GM12892 (cell line): ENCODE measurements at regions not wholly inside any gene's neighbourhood (a gene's known extent, or its start where the extent isn't known, plus 50 kb on each side); places are given as distances from the start of the nearest gene placed in this dataset.

Experiments
- POLR2A ChIP-seq: IDR thresholded peaks from 2 replicates; pipeline ENCODE4 v1.6.1; 2011; ENCODE audit warnings: low read depth, low read length, control low read depth
- POLR2AphosphoS5 ChIP-seq: IDR thresholded peaks from 2 replicates; pipeline ENCODE4 v1.6.1; 2011; ENCODE audit warnings: low read depth, low read length, control low read depth
- TAF1 ChIP-seq: IDR thresholded peaks from 2 replicates; pipeline ENCODE4 v1.6.1; 2011; ENCODE audit warnings: low read depth, mild to moderate bottlenecking, control low read depth, low read length, borderline replicate concordance

DNA sequence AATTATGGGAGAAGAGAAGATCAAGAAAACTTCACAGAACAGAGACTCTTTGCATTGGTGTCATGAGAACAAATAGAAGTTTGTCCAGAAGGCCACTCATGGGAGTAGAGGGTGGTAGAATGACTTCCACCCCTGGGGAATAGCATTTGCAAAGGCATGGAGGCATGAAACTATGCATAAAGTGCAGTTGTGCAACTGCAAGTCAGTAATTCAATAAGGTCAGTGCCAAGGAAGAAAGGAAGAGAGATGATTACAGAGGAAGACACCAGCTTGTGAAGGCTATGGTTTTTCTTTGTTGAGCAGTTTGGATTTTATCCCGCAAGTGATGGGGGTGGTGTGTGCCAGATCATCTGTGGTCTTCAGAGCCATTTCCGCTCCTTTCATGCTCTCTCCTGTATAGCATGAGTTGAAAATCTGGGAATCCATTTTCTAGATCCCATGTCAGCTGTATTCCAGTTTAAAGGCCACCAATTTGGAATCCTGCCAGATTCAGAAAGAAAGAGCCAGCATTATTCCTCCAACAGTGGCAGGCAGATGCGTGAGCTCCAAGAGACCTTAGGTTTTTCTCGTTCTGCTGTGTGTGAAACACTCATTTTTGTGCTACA, 67.6 kb upstream of the GRIN2B start:
- TF ChIP-seq POLR2A = no peak
- TF ChIP-seq POLR2AphosphoS5 = no peak
- no peak for TF ChIP-seq TAF1
